GM19395 (cell line): ENCODE measurements at regions not wholly inside any gene's neighbourhood (a gene's known extent, or its start where the extent isn't known, plus 50 kb on each side); places are given as distances from the start of the nearest gene placed in this dataset.
"Not testable (repeated sequence)": the region's sequence is repeated elsewhere in the genome, so short reads cannot be mapped to it uniquely, and the experiment has no call there.

Source experiments
- ATAC-seq: cut with Tn5 transposase; IDR thresholded peaks from one replicate; pipeline ENCODE4 v1.9.1; 2021; ENCODE audit warnings: mild to moderate bottlenecking, moderate library complexity; ENCODE audit not compliant: unreplicated experiment

DNA sequence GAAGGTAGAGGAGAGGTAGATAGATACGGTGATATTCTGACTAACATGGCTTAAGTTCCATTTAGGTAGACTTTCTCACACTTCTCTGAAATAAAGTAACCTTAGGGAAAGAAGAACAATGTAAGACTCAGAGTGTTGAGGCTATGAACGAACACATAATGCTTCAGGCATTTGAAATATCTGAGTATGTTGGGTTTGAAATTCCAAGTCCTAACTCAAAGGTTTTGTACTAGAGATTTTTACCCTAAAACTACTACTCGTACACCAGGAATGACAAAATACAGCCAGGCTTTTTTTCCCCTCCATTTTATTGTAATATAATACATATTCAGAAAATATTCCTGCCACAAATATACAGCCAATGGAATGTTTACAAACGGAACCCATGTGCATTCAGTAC lies 592.6 kb downstream of the ETS1 start:
- no peak for ATAC-seq

DNA sequence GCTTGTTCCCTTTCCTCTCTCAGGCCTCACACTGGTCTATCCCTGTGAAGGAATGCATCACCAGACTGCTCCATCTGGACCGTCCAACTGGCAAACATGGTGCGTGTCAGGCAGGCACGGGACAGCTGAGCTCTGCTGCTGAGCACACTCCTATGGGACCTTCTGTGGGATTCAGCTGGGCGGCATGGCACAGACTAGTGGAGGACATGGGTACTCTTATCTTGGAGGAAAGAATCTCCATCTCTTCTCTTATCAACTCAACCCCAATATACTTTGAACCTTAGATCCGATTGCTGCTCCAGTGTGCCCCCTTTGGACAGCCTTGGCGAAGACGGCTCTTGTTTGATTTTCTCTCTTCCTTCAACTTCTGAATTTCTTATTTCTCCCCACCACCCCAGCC lies 593.6 kb downstream of the ETS1 start:
- no peak for ATAC-seq

DNA sequence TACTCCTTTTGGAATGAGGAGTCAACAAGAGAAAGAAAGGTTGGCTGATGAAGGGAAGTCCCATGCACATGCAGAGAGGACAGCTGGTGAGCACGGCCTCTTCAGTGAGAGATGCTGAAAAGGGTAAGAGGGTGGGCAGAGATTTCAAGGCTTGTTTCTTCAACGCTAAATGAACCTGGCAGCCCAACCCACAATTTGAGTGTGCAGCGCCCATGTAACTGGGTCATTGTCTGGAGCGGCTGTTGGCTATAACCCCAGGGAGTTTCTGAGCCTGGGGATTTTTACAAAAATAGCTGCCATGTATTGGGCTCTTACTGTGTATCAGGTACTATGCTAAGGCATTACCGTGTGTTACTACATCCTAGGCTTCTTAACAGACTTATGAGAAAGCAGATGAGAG lies 594.1 kb downstream of the ETS1 start:
- ATAC-seq = no peak

DNA sequence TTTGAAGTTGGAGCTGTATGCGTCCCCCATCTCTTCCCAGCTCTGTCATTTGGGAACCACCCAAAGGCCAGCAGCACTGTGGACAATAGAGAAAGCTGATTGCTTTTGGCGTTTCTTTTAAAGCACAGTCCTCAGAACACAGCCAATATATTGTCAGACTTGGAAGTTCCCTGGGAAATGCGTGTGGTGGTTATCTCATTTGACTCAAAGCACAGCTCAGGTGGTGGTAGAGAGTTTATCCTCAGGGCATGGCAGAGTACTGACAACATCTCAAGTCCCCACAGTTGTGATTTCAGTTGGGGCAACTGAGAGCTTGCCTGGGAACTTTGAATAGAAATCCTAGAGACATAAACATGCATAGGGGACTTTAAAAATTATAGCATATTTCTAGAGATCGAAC lies 601.3 kb downstream of the ETS1 start:
- ATAC-seq = no peak

DNA sequence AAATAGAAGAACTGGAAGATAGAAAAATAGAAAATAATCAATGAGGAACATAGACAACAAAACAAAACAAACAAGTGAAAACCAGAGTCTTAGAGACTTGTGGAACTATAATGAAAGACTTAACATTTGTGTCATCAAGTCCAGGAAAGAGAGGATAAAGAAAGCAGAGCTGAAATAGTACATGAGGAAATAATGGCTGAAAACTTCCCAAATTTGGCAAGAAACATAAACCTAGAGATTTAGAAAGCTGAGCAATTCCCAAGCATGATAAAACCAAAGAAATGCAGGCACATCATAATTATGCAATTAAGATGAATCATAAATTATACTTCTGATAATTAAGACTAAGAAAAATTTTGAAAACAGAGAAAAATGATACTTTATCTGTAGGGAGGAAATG lies 614.5 kb downstream of the ETS1 start:
- ATAC-seq = no peak

DNA sequence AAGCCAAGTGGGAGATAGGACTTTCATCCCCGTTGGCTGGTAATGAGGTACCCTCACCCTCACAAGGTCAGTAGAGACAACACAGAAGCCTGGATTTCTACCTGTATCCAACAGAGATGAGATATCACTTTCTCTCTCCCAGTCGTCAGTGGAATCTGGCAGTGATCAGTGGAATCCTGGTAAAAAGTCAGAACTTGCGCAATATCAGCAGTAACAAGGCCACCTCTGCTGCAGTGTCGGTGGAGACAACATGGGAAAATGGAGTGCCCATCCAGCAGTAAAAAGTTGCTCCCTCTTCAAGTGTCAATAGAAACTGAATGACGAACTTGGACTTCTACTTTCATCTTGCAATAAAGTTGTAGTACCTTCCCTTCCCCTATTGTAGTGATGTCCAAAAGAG lies 615.9 kb downstream of the ETS1 start:
- no peak for ATAC-seq

DNA sequence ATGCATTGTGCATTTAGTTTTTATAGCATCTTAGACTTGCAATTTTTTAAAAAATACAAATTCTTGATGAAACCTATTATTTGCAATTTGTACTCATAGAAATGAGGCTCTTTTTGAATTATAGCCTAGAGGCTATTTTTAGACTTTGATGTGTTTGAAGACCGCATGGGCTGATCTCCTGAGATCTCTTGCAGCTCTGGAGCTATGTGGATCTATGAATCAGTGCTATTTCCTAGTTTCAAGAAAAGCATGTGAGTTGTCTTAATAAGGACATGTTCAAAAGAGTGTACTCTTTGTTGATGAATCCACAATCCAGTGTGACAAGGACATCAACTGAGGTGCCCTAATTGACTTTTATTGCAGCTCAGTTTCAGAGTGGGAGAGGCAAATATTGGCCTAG lies 620.5 kb downstream of the ETS1 start:
- ATAC-seq = no peak

DNA sequence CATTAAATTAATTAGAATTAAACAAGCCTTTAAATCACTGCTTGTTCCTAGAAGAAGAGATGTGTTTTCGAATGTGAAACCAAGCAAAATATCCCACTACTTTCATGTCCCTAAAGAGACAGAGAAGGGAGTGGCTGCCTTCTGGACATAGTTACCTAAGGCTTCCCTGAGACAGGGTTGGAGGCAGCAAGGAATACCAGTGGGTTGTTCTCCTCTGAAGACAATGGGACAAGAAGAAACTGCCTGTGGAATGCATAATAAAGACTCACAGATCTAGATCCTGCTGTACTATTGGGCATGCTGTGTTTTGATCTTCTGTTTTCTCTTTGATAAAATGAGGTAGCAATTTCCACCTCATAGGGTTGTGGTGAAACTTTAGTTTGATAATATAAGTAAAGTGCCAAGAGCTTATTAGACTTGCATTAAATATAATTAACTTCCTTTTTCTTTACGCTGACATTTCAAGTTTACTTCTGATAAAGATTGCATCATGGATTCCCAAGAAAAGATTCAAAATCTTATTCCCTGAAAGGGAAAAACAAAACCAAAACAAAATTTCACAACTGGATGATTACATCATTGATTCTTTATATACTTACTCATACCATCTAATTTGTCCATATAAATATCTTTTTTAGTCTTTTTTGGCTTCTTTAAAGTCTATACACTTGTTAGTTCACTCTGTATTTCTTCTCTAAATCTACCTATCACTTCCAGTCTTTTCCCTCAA lies 621.3 kb downstream of the ETS1 start:
- ATAC-seq = no peak

DNA sequence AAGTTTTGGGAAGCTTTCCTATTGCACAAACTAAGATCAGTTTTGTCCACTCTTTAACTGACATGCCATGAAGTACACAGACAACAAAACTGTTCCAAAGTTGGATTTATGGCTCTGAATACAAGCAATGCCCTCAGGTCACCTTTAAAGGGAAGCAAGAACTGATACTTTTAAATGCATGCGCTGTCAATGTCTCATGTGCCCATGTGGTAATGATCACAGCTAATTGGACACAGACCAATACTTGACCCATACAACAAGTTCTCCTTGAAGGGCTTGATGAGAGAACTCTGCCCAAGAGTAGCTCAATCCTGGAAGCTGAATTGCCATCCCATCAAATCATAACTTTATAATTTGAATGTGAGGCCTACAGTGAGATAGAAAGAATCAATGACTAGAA lies 624.9 kb downstream of the ETS1 start:
- ATAC-seq = no peak

DNA sequence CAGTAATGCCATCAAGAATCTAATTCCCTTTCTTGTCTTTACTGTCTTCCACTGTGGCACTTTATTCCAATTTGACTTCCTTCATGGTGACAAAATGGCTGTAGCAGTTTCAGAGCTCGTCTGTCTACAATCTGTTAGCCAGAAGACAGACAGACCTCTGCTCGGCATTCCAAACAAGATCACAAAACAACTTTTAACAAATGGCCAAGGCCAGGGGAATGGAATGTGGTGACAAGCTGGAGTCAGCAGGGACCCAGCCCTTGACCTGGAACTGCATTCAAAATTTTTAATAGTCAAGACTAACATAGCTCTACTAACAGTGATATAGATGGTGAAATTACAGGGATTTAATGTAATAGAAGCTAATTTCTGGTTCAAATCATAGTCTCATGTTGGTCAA lies 637.2 kb downstream of the ETS1 start:
- ATAC-seq = no peak

DNA sequence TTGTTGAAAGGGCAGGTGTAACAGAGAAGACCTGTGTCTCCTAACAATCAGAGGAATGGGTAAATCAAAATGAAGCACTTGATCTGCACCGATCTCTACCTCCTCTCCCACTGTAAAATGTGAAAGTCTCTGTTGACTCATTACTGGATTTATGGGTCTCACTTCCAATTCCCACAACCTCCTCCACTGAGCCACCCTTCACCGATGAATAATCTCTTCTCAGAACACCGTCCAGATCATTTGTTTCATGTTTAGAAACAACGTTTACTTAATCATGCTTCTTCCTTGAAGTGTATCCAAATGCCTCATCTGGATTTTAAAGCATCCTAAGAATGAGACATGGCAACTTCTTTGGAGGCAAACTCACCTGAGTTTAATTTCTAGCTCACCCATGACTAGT lies 643.6 kb downstream of the ETS1 start:
- no peak for ATAC-seq

DNA sequence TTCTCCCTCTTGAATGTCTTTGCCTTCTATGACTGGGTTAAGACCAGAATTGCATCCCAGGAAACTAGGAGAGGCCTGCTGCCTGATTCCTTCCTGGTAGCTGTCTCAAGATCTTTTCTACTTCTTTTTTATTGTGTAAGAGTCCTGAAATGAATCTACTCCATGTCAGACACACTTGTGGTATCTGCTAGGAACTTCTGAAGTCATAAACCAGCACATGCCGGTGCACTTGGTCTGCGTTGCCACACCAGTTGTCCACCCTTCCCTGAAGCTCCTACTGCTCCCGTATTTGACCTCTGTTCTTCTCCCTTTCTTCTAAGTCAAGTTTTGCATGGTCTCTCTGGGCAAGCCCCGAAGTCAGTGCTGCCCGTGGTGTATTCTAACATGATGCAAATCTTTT lies 644.2 kb downstream of the ETS1 start:
- ATAC-seq = no peak

DNA sequence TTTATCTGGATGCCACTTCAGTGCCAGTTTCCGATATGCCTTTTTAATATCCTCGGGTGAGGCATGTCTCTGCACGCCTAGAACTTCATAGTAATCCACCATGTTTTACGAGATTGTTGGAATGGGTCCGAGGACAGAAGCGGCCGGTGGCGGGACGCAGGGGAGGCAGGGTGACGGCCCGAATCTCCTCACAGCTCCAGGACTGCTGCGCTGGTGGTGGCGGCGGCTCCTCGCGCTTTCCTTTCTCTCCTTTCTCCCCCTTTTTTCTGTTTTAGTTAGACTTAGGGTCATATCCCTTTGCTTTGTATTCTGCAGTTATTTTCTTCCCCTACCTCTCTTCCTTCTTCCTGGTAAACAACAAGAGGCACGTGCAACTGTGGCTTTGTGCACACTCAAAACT lies 645.8 kb downstream of the ETS1 start:
- not testable (repeated sequence) for ATAC-seq

DNA sequence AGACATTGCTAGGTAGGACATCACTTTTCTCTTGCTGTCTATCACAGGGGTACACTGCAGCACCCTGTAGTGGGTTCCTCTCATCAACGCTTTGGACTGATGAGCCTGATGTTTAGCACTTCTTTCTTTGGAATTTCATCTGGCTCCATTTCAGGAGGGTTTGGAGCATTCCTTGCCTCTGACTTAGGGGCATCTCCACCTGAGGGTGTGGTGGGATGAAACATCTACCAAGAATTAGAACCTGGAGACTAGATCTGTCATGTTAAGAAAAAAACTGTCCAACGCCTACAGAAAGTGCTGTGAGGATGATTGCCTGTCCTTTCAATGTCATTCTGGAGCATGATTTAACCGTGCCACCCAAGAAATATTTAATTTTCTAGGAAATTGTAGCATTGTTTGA lies 648.4 kb downstream of the ETS1 start:
- no peak for ATAC-seq

DNA sequence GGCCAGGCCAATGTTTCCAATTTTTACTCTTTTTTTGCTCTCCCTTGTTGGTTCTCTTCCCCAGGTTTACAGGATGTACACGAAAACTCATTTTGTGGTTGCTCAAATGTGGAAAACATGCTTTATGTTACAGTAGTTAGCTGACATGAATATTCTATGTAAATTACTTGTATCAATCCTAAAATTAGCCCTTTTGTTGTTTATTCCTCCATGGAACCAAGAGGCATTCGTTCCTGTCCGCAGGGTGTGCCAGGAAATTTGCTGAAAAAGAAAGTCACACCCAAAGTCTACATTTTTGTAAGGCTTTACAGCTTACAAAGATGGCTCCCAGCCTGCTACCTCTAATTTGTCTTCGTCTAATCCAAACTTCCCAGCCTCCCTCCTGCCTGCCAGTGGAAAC lies 652.3 kb downstream of the ETS1 start:
- ATAC-seq = no peak

DNA sequence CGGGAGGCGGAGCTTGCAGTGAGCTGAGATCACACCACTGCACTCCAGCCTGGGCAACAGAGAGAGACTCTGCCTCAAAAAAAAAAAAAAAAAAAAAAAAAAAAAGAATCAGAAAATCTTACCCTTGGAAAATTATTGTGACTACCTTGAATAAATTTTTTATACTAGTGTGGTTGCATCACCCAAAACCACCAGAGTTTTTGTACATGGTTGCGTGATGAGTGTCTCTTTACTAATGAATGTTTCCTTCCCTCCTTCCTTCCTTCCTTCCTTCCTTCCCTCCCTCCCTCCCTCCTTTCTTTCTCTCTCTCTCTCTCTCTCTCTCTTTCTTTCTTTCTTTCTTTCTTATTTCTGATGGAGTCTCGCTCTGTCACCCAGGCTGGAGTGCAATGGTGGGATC lies 653.4 kb downstream of the ETS1 start:
- not testable (repeated sequence) for ATAC-seq

DNA sequence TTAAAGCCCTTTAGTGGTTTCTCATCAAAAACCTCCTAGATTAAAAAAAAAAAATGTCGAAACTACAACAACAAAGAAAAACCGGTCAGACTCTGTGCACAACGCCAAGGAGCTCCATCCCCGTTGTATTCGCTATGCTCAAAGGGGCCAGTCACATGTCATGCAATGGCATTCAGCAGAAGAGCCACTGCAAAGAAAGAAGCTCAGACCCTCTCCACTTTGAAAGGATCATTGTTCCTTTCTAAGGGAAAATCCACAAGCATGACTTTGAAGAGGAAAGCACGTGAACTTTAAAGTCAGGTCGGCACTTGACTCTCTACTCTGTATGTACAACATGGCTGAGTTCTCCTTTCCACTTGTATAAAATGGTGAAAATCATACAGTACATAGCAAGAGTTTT lies 655.6 kb downstream of the ETS1 start:
- no peak for ATAC-seq

DNA sequence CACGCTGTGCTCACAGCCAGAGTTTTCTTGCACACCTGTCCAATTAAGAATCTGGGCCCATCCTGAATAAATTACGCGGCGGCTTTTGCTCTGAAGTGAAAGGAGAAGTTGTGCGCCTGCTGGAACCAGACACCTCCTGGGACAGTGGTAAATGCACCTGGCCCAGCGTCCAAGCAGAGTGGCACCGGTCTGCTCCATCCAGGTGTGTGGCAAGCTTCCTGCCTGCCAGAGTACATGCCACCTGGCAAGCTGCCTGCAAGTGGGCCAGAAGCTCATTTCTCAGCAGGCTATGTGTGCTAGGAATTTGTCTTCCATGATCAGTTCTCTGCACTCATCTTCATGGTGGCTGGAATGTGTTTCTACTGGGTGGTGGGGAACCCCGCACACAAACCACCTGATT lies 660.6 kb downstream of the ETS1 start:
- no peak for ATAC-seq

DNA sequence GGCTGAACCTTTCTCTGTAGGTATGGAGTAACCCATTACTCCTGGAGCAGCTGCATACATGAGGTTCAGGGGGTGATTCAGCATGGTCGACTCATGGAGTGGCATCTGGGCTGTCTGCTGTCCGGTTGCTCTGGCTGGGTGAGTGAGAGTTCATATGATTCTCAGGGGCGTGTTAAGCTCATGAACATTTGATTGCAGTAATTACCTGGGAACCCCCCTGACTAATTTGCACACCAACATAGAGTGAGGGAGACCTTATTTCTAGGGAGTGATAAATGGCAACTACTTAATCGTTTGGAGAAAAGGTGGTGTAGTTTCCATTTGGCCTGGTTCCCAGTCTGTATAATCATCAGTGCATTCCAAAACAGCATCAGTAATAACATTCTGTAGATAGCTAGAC lies 661.9 kb downstream of the ETS1 start:
- ATAC-seq = no peak

DNA sequence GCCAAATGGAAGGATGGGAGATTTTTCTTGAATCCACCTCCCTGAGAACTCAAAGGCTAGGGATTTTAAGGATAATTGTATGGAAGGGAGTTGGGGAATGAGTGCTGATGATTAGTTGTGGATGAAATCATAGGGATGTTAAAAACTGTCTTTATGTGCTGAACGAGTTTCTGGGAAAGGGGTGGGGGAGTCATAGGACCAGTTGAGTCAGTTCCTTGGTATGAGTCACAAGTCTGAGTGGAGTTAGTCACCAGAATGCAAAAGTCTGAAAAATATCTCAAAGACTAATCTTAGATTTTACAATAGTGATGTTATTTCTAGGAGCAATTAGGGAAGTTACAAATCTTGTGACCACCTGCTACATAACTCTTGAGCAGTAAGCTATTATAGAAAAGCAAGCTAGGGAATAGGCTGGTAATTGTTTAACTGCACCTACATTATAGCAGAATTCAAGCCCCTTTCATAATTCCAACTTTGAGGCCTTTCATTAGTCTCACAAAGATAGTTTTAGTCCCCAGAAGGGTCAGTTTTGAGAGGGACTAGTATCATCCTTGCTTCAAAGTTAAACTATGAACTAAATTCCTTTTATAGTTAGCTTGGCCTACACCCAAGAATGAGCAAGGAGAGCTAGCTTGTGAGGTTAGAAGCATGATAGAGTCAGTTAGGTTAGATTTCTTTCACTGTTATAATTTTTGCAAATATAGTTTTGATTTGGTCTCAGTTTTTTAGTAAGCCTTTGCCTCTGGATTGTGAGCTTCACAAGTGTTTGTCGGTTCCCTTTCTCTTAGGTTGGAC lies 668.0 kb downstream of the ETS1 start:
- no peak for ATAC-seq

DNA sequence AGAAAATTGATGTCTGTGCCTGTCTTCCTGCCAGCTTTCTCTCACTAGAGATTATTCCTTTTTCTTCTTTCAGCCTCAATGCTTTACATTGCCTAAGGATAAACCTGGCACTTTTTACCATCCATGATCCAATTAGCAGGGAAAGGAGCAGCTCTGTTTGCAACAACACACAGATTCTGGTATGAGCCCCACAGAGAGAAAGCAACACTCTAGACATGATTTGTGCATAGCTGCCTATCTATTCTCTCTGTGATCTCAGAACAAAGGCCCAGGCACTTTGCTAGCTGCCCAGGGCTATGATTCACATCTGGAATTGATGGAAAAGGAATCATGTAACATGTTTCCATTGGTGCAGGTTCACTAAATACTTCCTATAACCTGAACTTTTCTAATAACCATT lies 685.0 kb downstream of the ETS1 start:
- ATAC-seq = no peak
